GM21717 (cell line): ENCODE measurements at regions not wholly inside any gene's neighbourhood (a gene's known extent, or its start where the extent isn't known, plus 50 kb on each side); places are given as distances from the start of the nearest gene placed in this dataset.

Experiments
- ATAC-seq: cut with Tn5 transposase; IDR thresholded peaks from one replicate; pipeline ENCODE4 v1.9.1; 2021; ENCODE audit warnings: mild to moderate bottlenecking, moderate library complexity; ENCODE audit not compliant: unreplicated experiment

DNA sequence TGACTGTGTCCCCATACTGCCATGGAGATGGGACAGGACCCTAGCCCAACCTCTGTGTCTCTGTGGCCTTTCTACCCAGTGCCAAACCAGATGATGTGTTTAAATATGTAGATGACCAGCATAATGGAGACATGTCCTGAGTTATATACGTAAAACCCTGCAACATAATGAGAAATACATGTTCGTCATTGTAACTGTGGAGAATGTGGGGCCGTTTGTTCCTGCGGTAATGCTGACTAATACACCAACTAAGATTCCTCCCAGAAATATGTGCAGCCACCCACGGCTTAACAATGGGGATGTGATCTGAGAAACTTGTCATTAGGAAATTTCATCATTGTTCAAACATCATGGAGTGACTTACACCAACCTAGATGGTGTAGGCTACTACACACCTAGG, 71.7 kb upstream of the SIM2 start:
- no peak for ATAC-seq

DNA sequence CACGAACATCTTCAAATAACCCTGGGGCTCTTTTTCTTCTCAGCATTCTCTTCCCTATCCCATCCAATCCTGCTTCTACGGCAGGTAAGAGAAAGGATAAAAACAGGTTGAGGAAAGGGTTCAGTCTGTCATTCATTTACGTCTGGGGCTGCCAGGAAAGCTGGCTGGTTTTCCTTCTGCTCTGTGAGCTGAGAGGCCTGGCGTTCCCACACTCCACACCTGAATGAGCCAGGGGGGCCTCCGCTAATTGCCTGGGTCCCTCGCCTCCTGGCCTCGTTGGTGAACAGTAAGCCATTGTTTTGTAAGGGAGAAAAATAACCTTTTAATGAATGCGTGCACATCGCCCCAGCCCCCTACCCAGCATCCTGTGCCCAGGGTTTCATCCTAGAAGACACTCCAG, 70.8 kb upstream of the SIM2 start:
- ATAC-seq, result no peak

DNA sequence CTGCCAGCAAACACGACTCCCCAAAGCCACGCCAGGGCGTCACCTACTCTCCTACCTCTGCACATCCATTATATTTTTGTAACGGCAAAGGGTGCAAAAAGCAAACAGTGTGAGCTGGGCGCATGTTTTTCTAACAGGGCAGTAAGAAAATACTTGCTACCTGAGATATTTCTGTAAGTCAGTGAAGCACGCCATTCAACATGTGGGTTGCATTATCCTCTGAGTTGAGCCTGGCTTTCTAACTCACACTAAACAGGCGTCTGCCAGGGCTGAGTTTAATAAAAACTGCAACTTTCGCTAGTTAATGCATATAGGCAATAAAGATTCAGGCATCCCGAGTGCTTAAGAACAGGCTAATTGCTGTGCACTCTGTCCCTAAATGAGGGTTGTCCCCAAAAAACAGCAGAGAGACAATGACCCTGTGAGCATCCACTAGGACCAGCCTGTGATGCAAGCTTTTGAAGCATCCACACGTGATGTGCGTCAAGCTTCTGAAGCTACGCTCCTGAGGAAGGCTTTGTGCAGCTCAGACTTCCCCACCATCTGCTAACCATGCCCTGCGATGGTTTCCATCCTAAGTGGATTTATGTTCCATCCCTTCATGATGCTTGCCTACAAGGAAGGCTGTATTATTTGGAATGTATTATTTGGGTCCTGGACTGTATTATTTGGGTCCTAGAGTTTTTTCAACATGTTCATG, 70.0 kb upstream of the SIM2 start:
- no peak for ATAC-seq

DNA sequence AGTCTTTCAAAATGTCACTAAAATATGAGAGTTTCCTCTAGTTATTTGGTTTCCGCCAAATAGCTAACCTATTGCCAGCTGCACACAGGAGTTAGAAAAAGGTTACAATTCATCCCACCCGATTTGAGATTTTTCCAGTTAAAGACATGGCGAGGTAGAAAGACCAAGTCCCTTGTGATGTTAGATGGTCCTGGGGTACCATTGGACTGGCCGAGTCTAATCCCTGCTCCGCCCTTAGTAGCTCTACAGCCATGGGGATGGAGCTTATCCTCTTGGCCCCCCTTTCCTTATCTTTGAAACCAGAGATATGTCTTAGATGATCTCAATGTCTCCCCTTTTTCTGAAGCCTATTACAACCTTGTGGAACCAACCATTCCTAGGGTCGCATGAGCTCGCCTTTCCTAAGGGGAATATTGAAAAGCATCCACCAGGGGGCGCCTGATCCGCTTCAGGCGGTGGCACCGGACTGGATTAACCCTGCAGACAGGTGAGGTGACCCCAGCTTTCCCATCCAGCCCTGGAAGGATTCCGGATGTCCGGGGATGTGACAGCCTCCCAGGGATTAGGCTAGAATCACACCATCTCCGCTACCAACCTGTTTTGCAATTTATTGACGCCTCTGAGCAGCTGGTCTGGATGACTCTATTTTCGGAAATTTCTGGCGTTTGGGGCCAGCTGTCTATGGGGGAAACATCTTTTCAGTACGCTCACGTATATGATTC, 68.3 kb upstream of the SIM2 start:
- no peak for ATAC-seq

DNA sequence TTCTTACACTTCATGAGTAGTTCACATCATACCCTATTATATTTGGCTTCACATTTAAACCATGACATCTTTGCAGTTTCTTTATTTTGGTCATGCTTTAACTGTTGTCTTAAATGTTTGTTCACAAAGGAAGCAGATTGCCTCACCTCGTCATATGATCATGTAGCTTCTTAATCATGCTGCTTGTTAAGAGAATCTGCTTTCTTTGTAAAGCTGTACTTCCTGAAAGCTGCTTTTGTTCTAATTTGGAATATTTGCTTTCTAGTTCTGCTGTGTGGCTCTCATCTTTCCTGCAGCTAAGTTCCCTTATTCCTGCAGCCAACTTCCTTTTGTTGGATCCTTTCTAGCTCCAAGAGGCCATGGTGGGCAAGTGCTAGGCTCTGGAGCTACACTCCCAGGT, 62.9 kb upstream of the SIM2 start:
- ATAC-seq, result no peak

DNA sequence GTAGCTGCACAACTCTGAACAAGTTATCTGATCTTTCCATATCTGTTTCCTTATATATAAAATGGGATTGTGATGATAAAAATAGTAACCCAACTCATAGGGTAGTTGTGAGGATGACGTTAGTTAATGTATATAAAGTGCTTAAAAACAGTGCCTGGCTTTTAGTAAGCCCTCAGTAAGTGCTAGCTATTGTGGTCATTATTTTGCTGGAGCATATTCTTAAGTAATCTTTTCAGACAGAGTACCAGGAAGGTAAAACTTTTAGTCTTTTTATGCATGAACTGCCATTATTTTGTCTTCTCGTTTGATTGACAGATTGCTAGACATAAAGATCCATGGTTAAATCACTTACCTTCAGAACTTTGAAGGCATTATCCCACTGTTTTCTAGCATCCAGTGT, 62.5 kb upstream of the SIM2 start:
- no peak for ATAC-seq

DNA sequence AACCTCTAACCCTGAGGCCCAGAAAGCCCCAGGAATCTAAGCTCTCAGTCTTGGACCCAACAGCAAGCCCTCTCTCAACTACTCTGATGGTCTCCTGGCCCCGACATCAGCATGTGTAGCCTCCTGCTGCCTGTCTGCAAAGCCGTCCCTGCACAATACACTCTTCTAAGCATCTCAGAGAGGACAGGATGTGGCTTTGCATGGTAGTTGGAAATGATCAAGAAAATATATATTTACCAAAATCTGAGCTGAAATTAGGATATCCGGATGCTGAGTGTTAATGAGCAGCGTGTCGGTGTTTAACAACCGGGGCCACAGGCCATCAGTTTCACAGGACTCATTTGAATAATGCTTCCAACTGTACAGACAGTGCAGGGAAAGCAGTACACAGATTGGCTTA, 59.1 kb upstream of the SIM2 start:
- ATAC-seq, result no peak

- ATAC-seq, result no peak
Observed at GRCh38 chr21:36640174-36640720, 58.7 kb upstream of the SIM2 start.

DNA sequence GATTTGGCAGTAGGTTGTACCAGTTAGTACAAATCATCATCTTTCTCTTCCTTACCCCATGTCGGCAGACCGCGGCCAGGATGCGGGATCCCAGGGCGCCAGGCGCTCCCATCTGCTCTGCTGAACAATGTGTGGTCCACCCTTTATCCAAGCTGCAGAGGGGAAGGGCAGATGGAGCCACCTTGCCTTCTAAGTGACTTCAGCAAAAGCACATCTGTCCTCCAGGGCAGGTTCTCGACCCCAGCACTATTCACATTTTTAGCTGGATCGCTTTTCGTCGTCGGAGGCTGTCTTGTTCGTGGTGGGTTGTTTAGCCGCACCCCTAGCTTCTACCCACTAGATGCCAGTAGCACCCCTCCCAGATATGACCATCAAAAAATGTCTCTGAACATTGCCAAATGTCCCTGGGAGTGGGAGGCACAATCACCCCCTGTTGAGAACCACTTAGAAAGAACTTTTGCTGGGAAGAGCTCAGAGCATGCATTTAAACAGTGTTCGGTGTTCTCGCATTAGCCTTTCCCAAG, 58.1 kb upstream of the SIM2 start:
- no peak for ATAC-seq

GRCh38 chr21:36641346-36641745, 57.6 kb upstream of the SIM2 start:
- no peak for ATAC-seq

- ATAC-seq, result no peak
Observed at GRCh38 chr21:36641886-36642285, 57.0 kb upstream of the SIM2 start.

GRCh38 chr21:36642777-36643176, 56.1 kb upstream of the SIM2 start:
- no peak for ATAC-seq

- no peak for ATAC-seq
Observed at GRCh38 chr21:36643374-36644250, 55.3 kb upstream of the SIM2 start.

DNA sequence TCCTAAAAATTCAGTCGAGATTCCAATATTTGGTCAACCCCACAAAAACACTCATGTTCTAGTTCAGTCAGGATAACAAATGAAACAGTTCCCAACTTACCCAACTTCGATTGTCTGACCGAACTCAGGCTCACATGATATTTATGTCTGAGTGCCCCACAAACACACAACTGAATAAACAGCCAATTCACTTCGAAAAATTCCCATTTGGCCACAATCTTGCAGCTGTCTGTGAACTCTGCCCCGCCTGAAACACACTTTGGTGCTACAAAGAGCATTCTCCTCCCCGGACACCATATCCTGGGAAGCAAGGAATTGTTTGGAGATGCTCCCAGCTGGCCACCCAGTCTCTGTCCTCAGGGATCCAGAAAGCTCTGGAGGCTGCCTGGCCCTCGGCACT, 52.9 kb upstream of the SIM2 start:
- ATAC-seq, result no peak

DNA sequence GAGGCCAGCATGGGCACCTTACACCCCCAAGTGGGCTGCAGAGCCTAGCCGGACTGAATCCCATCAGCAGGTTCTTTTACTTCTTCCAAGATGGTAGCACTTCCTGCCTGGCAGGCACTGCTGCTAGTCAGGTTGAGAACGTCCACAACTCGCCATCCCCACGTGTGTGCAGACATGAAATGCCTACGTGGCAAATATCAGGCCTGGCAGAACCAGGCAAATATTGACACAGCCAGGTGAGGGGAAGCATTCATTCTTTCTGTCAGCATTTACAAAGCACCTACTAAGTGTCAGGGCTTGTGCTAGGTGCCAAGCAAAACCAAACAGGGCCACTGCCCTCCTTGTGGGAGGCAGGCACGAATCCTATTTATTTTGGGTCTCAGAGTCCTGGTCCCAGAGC, 52.3 kb upstream of the SIM2 start:
- no peak for ATAC-seq

DNA sequence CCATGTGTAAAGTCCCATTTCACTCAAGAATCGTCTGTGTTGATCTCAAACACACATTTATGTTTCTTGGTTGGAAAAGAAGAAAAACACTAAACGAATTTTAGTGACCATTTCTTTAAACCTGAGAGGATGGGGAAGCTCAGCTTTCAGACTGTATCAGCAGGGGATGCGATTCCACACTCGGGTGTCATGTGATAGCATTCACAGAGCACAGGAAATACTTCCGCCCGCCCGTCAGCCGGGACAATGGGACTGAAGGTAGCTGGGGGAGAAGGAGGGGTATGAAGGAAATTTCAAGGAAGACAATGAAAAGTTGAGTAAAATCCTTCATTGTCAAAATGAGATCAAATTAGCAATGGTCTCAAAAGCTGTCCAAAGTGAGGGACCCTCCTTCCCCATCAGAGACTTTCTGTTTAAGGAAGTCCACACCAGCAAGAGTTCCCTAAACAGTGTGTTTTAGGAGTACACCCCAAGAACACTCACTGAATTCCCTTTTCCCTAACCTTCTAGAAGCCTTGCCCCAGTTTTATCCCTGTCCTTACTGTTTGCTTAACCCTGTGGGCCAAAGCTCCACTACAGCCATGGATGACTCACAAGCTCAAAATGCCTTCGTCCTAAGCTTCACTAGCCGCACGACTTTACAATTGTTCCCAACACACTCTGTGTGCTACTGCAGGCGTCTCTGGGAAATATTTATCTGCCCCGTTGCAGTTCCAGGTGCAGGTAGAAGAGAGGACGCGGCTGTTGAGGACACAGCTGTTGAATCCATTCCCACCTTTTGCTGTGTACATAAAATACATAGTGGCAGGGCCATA, 51.4 kb upstream of the SIM2 start:
- no peak for ATAC-seq
